PFSK-1 (cell line): ENCODE measurements at regions not wholly inside any gene's neighbourhood (a gene's known extent, or its start where the extent isn't known, plus 50 kb on each side); places are given as distances from the start of the nearest gene placed in this dataset.
A peak's percentile ranks its signal among the peaks of the same experiment; 100 is the strongest.

Experiments used
- FOXP2 ChIP-seq: optimal IDR thresholded peaks from 2 replicates; pipeline ENCODE3; 2011; ENCODE audit warnings: borderline replicate concordance, control low read depth, inconsistent platforms; ENCODE audit not compliant: insufficient read depth; ENCODE audit errors: extremely low read length, extremely low read depth
- POLR2AphosphoS5 ChIP-seq: IDR thresholded peaks from 2 replicates; pipeline ENCODE4 v1.6.1; 2012; ENCODE audit warnings: low read depth, mild to moderate bottlenecking, control low read depth, low read length, moderate library complexity
- SIN3A ChIP-seq: IDR thresholded peaks from 2 replicates; pipeline ENCODE4 v1.6.1; 2012; ENCODE audit warnings: mild to moderate bottlenecking, low read length, moderate library complexity, borderline replicate concordance; ENCODE audit not compliant: insufficient read depth
- TAF1 ChIP-seq: IDR thresholded peaks from 2 replicates; pipeline ENCODE4 v1.6.1; 2012; ENCODE audit warnings: low read length, control low read depth, borderline replicate concordance; ENCODE audit not compliant: insufficient read depth
- TF ChIP-seq, protein P1 (sequence below), 2 experiments: IDR thresholded peaks; 2 replicates each; pipeline versions ENCODE4 v1.6.1 to v1.8.0; 2011 to 2012; ENCODE audit warnings: low read depth in 2 of 2, low read length in 2 of 2, control low read depth in 1 of 2, inconsistent platforms in 1 of 2, mild to moderate bottlenecking in 1 of 2, moderate library complexity in 1 of 2; ENCODE audit not compliant: insufficient read depth in 1 of 2

DNA sequence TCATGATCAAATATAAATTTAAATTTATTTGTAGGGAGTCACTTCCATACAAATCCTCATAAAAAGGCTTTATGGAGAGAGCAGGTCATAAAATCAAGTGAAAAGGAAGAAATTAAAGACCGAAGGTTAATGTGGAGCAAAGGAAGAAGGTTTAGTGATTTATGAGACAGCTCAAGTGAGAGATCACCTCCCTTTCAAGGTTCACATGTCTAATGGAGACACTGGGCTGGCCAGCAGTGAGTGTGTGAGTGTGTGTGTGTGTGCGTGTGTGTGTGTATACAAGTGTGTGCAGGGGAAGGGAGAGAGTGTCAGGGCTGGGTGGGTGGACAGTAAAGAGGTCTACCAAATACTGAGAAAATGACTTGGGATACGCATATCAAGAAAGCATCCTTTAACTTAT is 251.2 kb downstream of the FAT3 start:
- TF ChIP-seq, protein P1, sequence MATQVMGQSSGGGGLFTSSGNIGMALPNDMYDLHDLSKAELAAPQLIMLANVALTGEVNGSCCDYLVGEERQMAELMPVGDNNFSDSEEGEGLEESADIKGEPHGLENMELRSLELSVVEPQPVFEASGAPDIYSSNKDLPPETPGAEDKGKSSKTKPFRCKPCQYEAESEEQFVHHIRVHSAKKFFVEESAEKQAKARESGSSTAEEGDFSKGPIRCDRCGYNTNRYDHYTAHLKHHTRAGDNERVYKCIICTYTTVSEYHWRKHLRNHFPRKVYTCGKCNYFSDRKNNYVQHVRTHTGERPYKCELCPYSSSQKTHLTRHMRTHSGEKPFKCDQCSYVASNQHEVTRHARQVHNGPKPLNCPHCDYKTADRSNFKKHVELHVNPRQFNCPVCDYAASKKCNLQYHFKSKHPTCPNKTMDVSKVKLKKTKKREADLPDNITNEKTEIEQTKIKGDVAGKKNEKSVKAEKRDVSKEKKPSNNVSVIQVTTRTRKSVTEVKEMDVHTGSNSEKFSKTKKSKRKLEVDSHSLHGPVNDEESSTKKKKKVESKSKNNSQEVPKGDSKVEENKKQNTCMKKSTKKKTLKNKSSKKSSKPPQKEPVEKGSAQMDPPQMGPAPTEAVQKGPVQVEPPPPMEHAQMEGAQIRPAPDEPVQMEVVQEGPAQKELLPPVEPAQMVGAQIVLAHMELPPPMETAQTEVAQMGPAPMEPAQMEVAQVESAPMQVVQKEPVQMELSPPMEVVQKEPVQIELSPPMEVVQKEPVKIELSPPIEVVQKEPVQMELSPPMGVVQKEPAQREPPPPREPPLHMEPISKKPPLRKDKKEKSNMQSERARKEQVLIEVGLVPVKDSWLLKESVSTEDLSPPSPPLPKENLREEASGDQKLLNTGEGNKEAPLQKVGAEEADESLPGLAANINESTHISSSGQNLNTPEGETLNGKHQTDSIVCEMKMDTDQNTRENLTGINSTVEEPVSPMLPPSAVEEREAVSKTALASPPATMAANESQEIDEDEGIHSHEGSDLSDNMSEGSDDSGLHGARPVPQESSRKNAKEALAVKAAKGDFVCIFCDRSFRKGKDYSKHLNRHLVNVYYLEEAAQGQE (IDR thresholded peaks at IDR 0.05; ENCODE audit: insufficient read depth in 1 of 2, low read depth in 2 of 2, low read length in 2 of 2): no peak
- TF ChIP-seq SIN3A: no peak
- no peak for TF ChIP-seq TAF1

DNA sequence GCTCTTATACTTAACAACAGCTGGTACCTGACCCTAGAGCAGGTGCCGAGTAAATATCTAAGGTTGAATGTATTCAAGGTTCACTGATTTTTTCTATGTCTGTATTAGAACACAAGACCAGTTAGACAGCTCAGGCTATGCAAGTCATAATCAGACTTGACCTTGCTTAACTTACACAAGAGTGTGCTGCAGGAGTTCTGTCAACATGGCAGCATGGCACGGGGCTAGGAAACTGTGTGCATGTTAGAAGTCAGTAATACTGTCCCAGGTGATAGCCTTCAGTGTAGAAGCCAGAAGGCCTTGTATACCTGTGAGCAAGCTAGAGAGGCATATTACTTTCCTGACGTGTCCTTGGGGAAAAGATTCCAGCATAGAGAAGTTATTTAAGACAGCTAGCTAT is 253.1 kb downstream of the FAT3 start:
- TF ChIP-seq POLR2AphosphoS5 (no peak), SIN3A (no peak), TAF1 (no peak)
- TF ChIP-seq, protein P1 (IDR thresholded peaks at IDR 0.05; ENCODE audit: insufficient read depth in 1 of 2, low read depth in 2 of 2, low read length in 2 of 2): no peak

DNA sequence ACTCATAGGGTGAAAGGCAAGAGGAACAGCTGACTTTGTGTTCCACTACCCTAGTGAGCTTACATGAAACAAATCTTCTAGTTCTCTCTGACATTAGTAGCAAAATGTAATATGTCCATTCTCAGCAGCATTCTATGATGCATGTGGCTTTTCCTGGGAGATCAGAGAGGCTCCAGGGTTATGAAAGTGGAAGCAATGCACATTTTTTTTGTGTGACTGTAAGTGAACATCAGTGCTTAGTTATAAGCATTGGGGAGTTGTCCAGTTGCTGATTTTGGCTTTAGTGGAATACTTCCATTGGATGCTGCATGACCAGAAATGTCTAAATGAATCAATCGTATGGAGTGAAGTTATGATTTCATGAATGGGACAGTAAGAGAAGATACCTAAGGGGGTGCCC is 255.9 kb downstream of the FAT3 start:
- TF ChIP-seq TAF1 (no peak), SIN3A (no peak), POLR2AphosphoS5 (no peak), FOXP2 (no peak)
- TF ChIP-seq, protein P1 (IDR thresholded peaks at IDR 0.05; ENCODE audit: insufficient read depth in 1 of 2, low read depth in 2 of 2, low read length in 2 of 2): peak in 1 of 2 experiments; percentile 62; a peak in 1 of 4 replicates

DNA sequence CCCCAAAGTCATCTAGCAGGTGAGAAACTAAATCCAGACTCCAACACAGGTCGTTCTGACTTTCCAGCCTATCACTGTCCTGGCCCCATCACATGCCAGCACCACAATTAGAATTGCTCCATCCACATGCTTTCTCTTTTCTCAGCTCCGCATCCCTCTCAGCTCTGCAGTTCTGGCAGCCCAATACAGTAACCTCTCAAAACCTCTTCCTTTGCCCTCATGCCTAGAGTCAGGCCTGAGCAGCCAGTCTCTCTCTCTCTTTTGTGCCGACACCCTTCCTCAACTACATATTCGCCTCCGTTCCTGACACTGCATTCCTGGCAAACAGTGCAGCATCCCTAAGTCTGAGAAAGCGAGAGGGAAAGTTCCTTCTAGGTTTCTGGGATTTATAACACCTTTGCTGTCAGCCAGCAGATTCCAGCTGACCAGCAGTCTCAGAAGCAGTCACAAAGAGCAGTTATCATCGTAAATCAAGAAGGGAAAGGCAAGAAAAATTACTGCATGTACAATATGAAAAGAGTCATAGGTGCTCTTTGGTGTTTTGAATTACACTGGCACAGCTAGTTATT is 258.0 kb downstream of the FAT3 start:
- TF ChIP-seq FOXP2 (no peak), POLR2AphosphoS5 (no peak), SIN3A (no peak), TAF1 (no peak)
- TF ChIP-seq, protein P1 (IDR thresholded peaks at IDR 0.05; ENCODE audit: insufficient read depth in 1 of 2, low read depth in 2 of 2, low read length in 2 of 2): no peak

DNA sequence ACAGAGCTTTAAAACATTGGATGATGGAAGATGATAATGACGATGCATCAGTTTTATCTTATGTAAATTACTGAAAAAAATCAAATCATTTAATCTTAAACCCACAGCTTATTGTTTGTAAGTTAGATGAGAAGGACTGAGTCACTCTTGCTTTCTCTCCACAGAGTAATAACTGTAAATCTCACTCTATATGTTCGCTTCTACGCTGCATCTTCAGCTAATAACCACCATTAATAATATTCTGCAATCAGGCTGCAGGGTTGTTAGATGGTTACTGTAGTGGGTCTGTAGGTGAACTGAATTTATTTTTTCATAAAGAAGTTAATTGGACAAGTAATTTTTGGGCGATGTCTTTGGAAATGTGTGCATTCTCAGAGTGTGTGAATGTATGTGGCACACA is 260.0 kb downstream of the FAT3 start:
- no peak for TF ChIP-seq TAF1
- no peak for TF ChIP-seq POLR2AphosphoS5
- TF ChIP-seq SIN3A: no peak
- no peak for TF ChIP-seq FOXP2
- TF ChIP-seq, protein P1 (IDR thresholded peaks at IDR 0.05; ENCODE audit: insufficient read depth in 1 of 2, low read depth in 2 of 2, low read length in 2 of 2): no peak
